ENCODE measurements at regions not wholly inside any gene's neighbourhood (a gene's known extent, or its start where the extent isn't known, plus 50 kb on each side); places are given as distances from the start of the nearest gene placed in this dataset.

- no peaks in the 10 kb centered on the region for H3K9me3 ChIP-seq (replicated peaks; ENCODE audit: control insufficient read depth, insufficient read depth, low read length)
- FAIRE-seq (no peak), DNase-seq (ENCODE audit: low read depth, low spot score) (peak; percentile 19)
- H3K27ac ChIP-seq (ENCODE audit: insufficient read depth, low read depth, low read length) = no peak overlapping the region
- no peaks in the 10 kb centered on the region for H3K9me1 ChIP-seq (replicated peaks; ENCODE audit: control insufficient read depth, extremely low read depth, insufficient read depth, low read length)
- dilution Hi-C loops (cut with MboI; ENCODE audit: extremely low pct_ligation_motif_present, low sequenced_read_pairs) (no loop called here), intact Hi-C loops (cut with micrococcal nuclease) (loop anchor here (2.0 kb wide), 1 partner anchor 51 kb away; no protein-coding TSS in a partner anchor)
- CTCF ChIA-PET = interaction anchor here (0.6 to 3.0 kb wide), 20 partner anchors 11 to 1044 kb away, joined by 3 to 30 read pairs (median 4); partner anchors contain the start of gene FXR1
- H3K27me3 ChIP-seq (ENCODE audit: control insufficient read depth in 2 of 2, insufficient read depth in 2 of 2, low read length in 2 of 2) = no peaks in the 10 kb centered on the region
- H3K4me3 ChIP-seq (replicated peaks in 1 of 3; ENCODE audit: insufficient read depth in 1 of 3, low read depth in 1 of 3, low read length in 3 of 3) = no peak overlapping the region
- H3K36me3 ChIP-seq (ENCODE audit: control insufficient read depth in 2 of 2, extremely low read depth in 1 of 2, insufficient read depth in 2 of 2, low read length in 2 of 2) = no peaks in the 10 kb centered on the region
- POLR2A ChIA-PET = no interaction called here
- H2AFZ ChIP-seq (ENCODE audit: low read depth, low read length) = no peak overlapping the region
- H3K79me2 ChIP-seq (ENCODE audit: control insufficient read depth, insufficient read depth, low read length) = no peaks in the 10 kb centered on the region
- H3K4me1 ChIP-seq (ENCODE audit: control insufficient read depth, extremely low read depth, insufficient read depth, low read length) = no peaks in the 10 kb centered on the region
- BruUV-seq (replicated peaks) = no TSS peak
- H3K4me2 ChIP-seq (ENCODE audit: insufficient read depth, low read length) = no peak overlapping the region
- TF ChIP-seq CTCF (IDR thresholded peaks at IDR 0.05; ENCODE audit: extremely low read depth in 1 of 2, insufficient read depth in 1 of 2, low read depth in 1 of 2, low read length in 2 of 2) (peak in 1 of 2 donors; percentile 30), EZH2 (IDR thresholded peaks at IDR 0.05; ENCODE audit: borderline replicate concordance, low read depth, low read length, severe bottlenecking) (no peak), MYC (IDR thresholded peaks at IDR 0.05; ENCODE audit: low read depth, low read length) (no peak), JUN (IDR thresholded peaks at IDR 0.05; ENCODE audit: borderline replicate concordance, insufficient read depth, insufficient read length, low read depth) (no peak), POLR2A (IDR thresholded peaks at IDR 0.05; ENCODE audit: low read depth, low read length) (no peak), POLR2AphosphoS5 (IDR thresholded peaks at IDR 0.05; ENCODE audit: insufficient read depth, low read depth, low read length) (no peak)
- H4K20me1 ChIP-seq (replicated peaks; ENCODE audit: control insufficient read depth, extremely low read depth, insufficient read depth, low read length) = no peaks in the 10 kb centered on the region
- no peak overlapping the region for H3K9ac ChIP-seq (replicated peaks; ENCODE audit: extremely low read depth, insufficient read depth, low read length)
Measured at GRCh38 chr3:180855364-180855763, 57.1 kb upstream of the FXR1 start.

- no peak for TF ChIP-seq FOS (IDR thresholded peaks at IDR 0.05; ENCODE audit: borderline replicate concordance, insufficient read depth, low read length)
- TF ChIP-seq EZH2 (IDR thresholded peaks at IDR 0.05; ENCODE audit: borderline replicate concordance, low read depth, low read length, severe bottlenecking) = no peak
- TF ChIP-seq CTCF (IDR thresholded peaks at IDR 0.05; ENCODE audit: extremely low read depth in 1 of 2, insufficient read depth in 1 of 2, low read depth in 1 of 2, low read length in 2 of 2) = no peak
- TF ChIP-seq MYC (IDR thresholded peaks at IDR 0.05; ENCODE audit: low read depth, low read length) = no peak
- no peak for TF ChIP-seq POLR2AphosphoS5 (IDR thresholded peaks at IDR 0.05; ENCODE audit: insufficient read depth, low read depth, low read length)
- TF ChIP-seq JUN (IDR thresholded peaks at IDR 0.05; ENCODE audit: borderline replicate concordance, insufficient read depth, insufficient read length, low read depth) = no peak
- TF ChIP-seq GATA2 (IDR thresholded peaks at IDR 0.05; ENCODE audit: insufficient read depth, insufficient read length, low read depth, low read length) = no peak
- no peak for TF ChIP-seq POLR2A (IDR thresholded peaks at IDR 0.05; ENCODE audit: low read depth, low read length)
- no peak for TF ChIP-seq MAX (IDR thresholded peaks at IDR 0.05; ENCODE audit: insufficient read depth, insufficient read length)
- no peaks in the 10 kb centered on the region for H3K79me2 ChIP-seq (ENCODE audit: control insufficient read depth, insufficient read depth, low read length)
- DNase-seq (ENCODE audit: low read depth, low spot score) = no peak
- FAIRE-seq = no peak
- intact Hi-C loops (cut with micrococcal nuclease) = loop anchor here (2.0 kb wide), 1 partner anchor 51 kb away; no protein-coding TSS in a partner anchor
- H3K4me1 ChIP-seq (ENCODE audit: control insufficient read depth, extremely low read depth, insufficient read depth, low read length) = no peaks in the 10 kb centered on the region
- BruUV-seq (replicated peaks) = no TSS peak
- CTCF ChIA-PET = interaction anchor here (1.0 to 3.0 kb wide), 11 partner anchors 11 to 1045 kb away, joined by 3 to 30 read pairs (median 4); partner anchors contain the start of gene FXR1
- H3K4me3 ChIP-seq (replicated peaks in 1 of 3; ENCODE audit: insufficient read depth in 1 of 3, low read depth in 1 of 3, low read length in 3 of 3) = no peak overlapping the region
- no peaks in the 10 kb centered on the region for H3K27me3 ChIP-seq (ENCODE audit: control insufficient read depth in 2 of 2, insufficient read depth in 2 of 2, low read length in 2 of 2)
- no peaks in the 10 kb centered on the region for H3K36me3 ChIP-seq (ENCODE audit: control insufficient read depth in 2 of 2, extremely low read depth in 1 of 2, insufficient read depth in 2 of 2, low read length in 2 of 2)
- no peak overlapping the region for H3K27ac ChIP-seq (ENCODE audit: insufficient read depth, low read depth, low read length)
- dilution Hi-C loops (cut with MboI; ENCODE audit: extremely low pct_ligation_motif_present, low sequenced_read_pairs) = no loop called here
- no peak overlapping the region for H2AFZ ChIP-seq (ENCODE audit: low read depth, low read length)
- H3K9me3 ChIP-seq (replicated peaks; ENCODE audit: control insufficient read depth, insufficient read depth, low read length) = no peaks in the 10 kb centered on the region
- no peak overlapping the region for H3K4me2 ChIP-seq (ENCODE audit: insufficient read depth, low read length)
- POLR2A ChIA-PET = no interaction called here
- no peaks in the 10 kb centered on the region for H4K20me1 ChIP-seq (replicated peaks; ENCODE audit: control insufficient read depth, extremely low read depth, insufficient read depth, low read length)
- no peak overlapping the region for H3K9ac ChIP-seq (replicated peaks; ENCODE audit: extremely low read depth, insufficient read depth, low read length)
- H3K9me1 ChIP-seq (replicated peaks; ENCODE audit: control insufficient read depth, extremely low read depth, insufficient read depth, low read length) = no peaks in the 10 kb centered on the region
Measured at GRCh38 chr3:180855956-180856355, 56.5 kb upstream of the FXR1 start.

Measured in endothelial cell of umbilical vein (primary cell).